Forelimb muscle (tissue), 1 donor: ENCODE measurements at regions not wholly inside any gene's neighbourhood (a gene's known extent, or its start where the extent isn't known, plus 50 kb on each side); places are given as distances from the start of the nearest gene placed in this dataset.
"Not testable (repeated sequence)": the region's sequence is repeated elsewhere in the genome, so short reads cannot be mapped to it uniquely, and the experiment has no call there.

Source experiments
- DNase-seq: peaks from one replicate; pipeline ENCODE4 v3.0.0-alpha.2; 2013; ENCODE audit warnings: low read depth

- no peak for DNase-seq
Measured at GRCh38 chr2:67186871-67187270, 210.3 kb upstream of the ETAA1 start.

GRCh38 chr2:67195327-67195726 is 201.8 kb upstream of the ETAA1 start:
- DNase-seq: not testable (repeated sequence)

GRCh38 chr2:67201521-67201920 is 195.6 kb upstream of the ETAA1 start:
- DNase-seq: no peak

- no peak for DNase-seq
Measured at GRCh38 chr2:67204349-67204748, 192.8 kb upstream of the ETAA1 start.

- DNase-seq: no peak
Measured at GRCh38 chr2:67208887-67209500, 188.1 kb upstream of the ETAA1 start.

GRCh38 chr2:67210430-67210829 is 186.7 kb upstream of the ETAA1 start:
- no peak for DNase-seq

GRCh38 chr2:67212203-67212602 is 184.9 kb upstream of the ETAA1 start:
- no peak for DNase-seq

- no peak for DNase-seq
Measured at GRCh38 chr2:67213270-67213670, 183.9 kb upstream of the ETAA1 start.

GRCh38 chr2:67213677-67214402 is 183.3 kb upstream of the ETAA1 start:
- no peak for DNase-seq

- DNase-seq: no peak
Measured at GRCh38 chr2:67214585-67215185, 182.4 kb upstream of the ETAA1 start.

- no peak for DNase-seq
Measured at GRCh38 chr2:67215214-67216055, 181.7 kb upstream of the ETAA1 start.

- DNase-seq: no peak
Measured at GRCh38 chr2:67216103-67216502, 181.0 kb upstream of the ETAA1 start.

GRCh38 chr2:67216881-67217280 is 180.3 kb upstream of the ETAA1 start:
- no peak for DNase-seq

GRCh38 chr2:67217398-67217797 is 179.7 kb upstream of the ETAA1 start:
- DNase-seq: no peak

- no peak for DNase-seq
Measured at GRCh38 chr2:67218056-67218455, 179.1 kb upstream of the ETAA1 start.

GRCh38 chr2:67219651-67220050 is 177.5 kb upstream of the ETAA1 start:
- DNase-seq: no peak

GRCh38 chr2:67221266-67221665 is 175.9 kb upstream of the ETAA1 start:
- no peak for DNase-seq

- DNase-seq: no peak
Measured at GRCh38 chr2:67225287-67225973, 171.7 kb upstream of the ETAA1 start.

GRCh38 chr2:67229706-67230105 is 167.4 kb upstream of the ETAA1 start:
- no peak for DNase-seq

GRCh38 chr2:67232936-67233335 is 164.2 kb upstream of the ETAA1 start:
- DNase-seq: no peak

- no peak for DNase-seq
Measured at GRCh38 chr2:67234440-67234839, 162.7 kb upstream of the ETAA1 start.

- no peak for DNase-seq
Measured at GRCh38 chr2:67237288-67237687, 159.8 kb upstream of the ETAA1 start.
